ENCODE measurements at regions not wholly inside any gene's neighbourhood (a gene's known extent, or its start where the extent isn't known, plus 50 kb on each side); places are given as distances from the start of the nearest gene placed in this dataset.

GRCh38 chr1:87981810-87982209 lies 653.1 kb downstream of the LMO4 start (continued):
- TF ChIP-seq SRF (IDR thresholded peaks at IDR 0.05; ENCODE audit: low read depth in 2 of 2, low read length in 2 of 2) = no peak
- TF ChIP-seq MEF2B (IDR thresholded peaks at IDR 0.05; ENCODE audit: partially characterized antibody, poor library complexity, severe bottlenecking) = no peak
- TF ChIP-seq EGR1 (IDR thresholded peaks at IDR 0.05; ENCODE audit: borderline replicate concordance in 1 of 2, low read depth in 2 of 2, low read length in 2 of 2) = no peak
- TF ChIP-seq TARDBP (IDR thresholded peaks at IDR 0.05; ENCODE audit: borderline replicate concordance) = no peak
- no peak for TF ChIP-seq ELK1 (IDR thresholded peaks at IDR 0.05; ENCODE audit: low read depth, low read length)
- no peak for TF ChIP-seq ZNF274 (IDR thresholded peaks at IDR 0.05; ENCODE audit: insufficient read depth, insufficient read length)
- TF ChIP-seq SIN3A (IDR thresholded peaks at IDR 0.05; ENCODE audit: low read depth, low read length) = no peak
- TF ChIP-seq HDAC6 (IDR thresholded peaks at IDR 0.05; ENCODE audit: unreplicated experiment) = no peak

- Histone ChIP-seq H3K36me3 (ENCODE audit: control insufficient read depth in 2 of 2, insufficient read depth in 2 of 2, low read length in 1 of 2) (no peaks in the 10 kb centered on the region), H3K4me1 (ENCODE audit: control insufficient read depth, insufficient read depth, low read length) (no peaks in the 10 kb centered on the region), H3K4me2 (ENCODE audit: control insufficient read depth, insufficient read depth) (no peak overlapping the region), H2AFZ (ENCODE audit: control insufficient read depth, low read depth, low read length) (no peak overlapping the region), H3K9ac (ENCODE audit: control insufficient read depth, insufficient read depth, low read length) (no peak overlapping the region), H3K4me3 (no peak overlapping the region), H3K27me3 (replicated peaks in 1 of 2; ENCODE audit: control insufficient read depth in 2 of 2, insufficient read depth in 2 of 2, low read length in 1 of 2) (no peaks in the 10 kb centered on the region; a peak in 1 of 4 replicates), H3K79me2 (ENCODE audit: control insufficient read depth, insufficient read depth, low read length) (no peaks in the 10 kb centered on the region), H3K27ac (ENCODE audit: control insufficient read depth, insufficient read depth) (no peak overlapping the region), H3K9me3 (replicated peaks; ENCODE audit: control insufficient read depth, insufficient read depth, low read length) (no peaks in the 10 kb centered on the region), H4K20me1 (ENCODE audit: control insufficient read depth, insufficient read depth) (no peaks in the 10 kb centered on the region)
- BruUV-seq (replicated peaks) = no TSS peak
- DNase-seq (ENCODE audit: low read depth, low spot score) = no peak
- intact Hi-C loops (cut with micrococcal nuclease; ENCODE audit: unreplicated experiment) (no loop called here), in situ Hi-C loops (cut with MboI) (no loop called here)
- POLR2A ChIA-PET = no interaction called here
- WGBS (ENCODE audit: insufficient coverage, insufficient replicate concordance, low lambda C conversion rate, missing lambda C conversion rate) = 56% methylated on average over 1 of the region's 1 CpG
- TF ChIP-seq RAD21 (IDR thresholded peaks at IDR 0.05; ENCODE audit: insufficient read depth, low read depth, low read length) = no peak
- CTCF ChIA-PET = interaction anchor here (1.0 kb wide), 1 partner anchor 239 kb away, joined by 3 read pairs; no protein-coding TSS in a partner anchor
- no peak for FAIRE-seq
- SMC1A ChIA-PET (ENCODE audit: uncharacterized antibody, unreplicated experiment) = no interaction called here
- RAD21 ChIA-PET (ENCODE audit: unreplicated experiment) = no interaction called here
- ATAC-seq = no peak
Observed at GRCh38 chr1:87983841-87984240, 655.2 kb downstream of the LMO4 start.

Data from GM12878 (cell line).